HL-60 (cell line): ENCODE measurements at regions not wholly inside any gene's neighbourhood (a gene's known extent, or its start where the extent isn't known, plus 50 kb on each side); places are given as distances from the start of the nearest gene placed in this dataset.

Experiments
- CTCF ChIP-seq: IDR thresholded peaks from one replicate; pipeline ENCODE4 v1.5.1; 2011; ENCODE audit warnings: low read length, control low read depth, inconsistent platforms; ENCODE audit not compliant: insufficient read depth
- SPI1 ChIP-seq: IDR thresholded peaks from 2 replicates; pipeline ENCODE4 v1.6.1; 2012; ENCODE audit warnings: low read depth, mild to moderate bottlenecking, borderline replicate concordance

GRCh38 chr9:19641046-19641445 is 147.8 kb downstream of the SLC24A2 start:
- no peak for TF ChIP-seq SPI1
- no peak for TF ChIP-seq CTCF
